K562 (cell line): ENCODE measurements at regions not wholly inside any gene's neighbourhood (a gene's known extent, or its start where the extent isn't known, plus 50 kb on each side); places are given as distances from the start of the nearest gene placed in this dataset.

ENCODE experiments used
- ATAC-seq: fragments of 200-7000 bp; cut with Tn5 transposase; 3 replicates; pipeline ENCODE4 v1.9.1; 2020; ENCODE audit warnings: moderate library complexity
- BruUV-seq: library from RNA; stranded (reverse); fragments of 400-500 nt; replicated peaks from 2 replicates; lab custom pipeline; 2021; lab: Mats Ljungman, UMichigan
- CTCF ChIA-PET: fragments of 300-600 bp; formaldehyde crosslinking; extraction: SDS; loops from one replicate; lab custom pipeline; 2021; ENCODE audit warnings: low intra/inter-chr PET ratio; lab: Yijun Ruan, JAX
- POLR2A ChIA-PET: fragments of 300-600, 350-650 bp; sonication (Branson Sonifier 250); formaldehyde crosslinking; extraction: SDS; loops from one replicate; lab custom pipeline; 2021; ENCODE audit warnings: antibody characterized with exemption, inconsistent platforms; lab: Yijun Ruan, JAX
- DNase-seq, 4 experiments: peaks; one replicate each; pipeline versions ENCODE4 v3.0.0 to v3.0.0-alpha.2; 2011 to 2018; ENCODE audit warnings: low spot score in 3 of 4, mixed read lengths in 3 of 4; ENCODE audit errors: extremely low read depth in 1 of 4
- FAIRE-seq: peaks from 2 replicates; lab custom pipeline; 2011; peaks lifted over from hg19 to GRCh38; lab: Jason Lieb, UNC
- H2AFZ ChIP-seq: 2 replicates; pipeline ENCODE4 v1.6.0; 2011; ENCODE audit warnings: low read depth, low read length, control low read depth, inconsistent platforms
- H3K27ac ChIP-seq: fragments of 200-600 bp; 3 replicates; pipeline ENCODE4 v1.8.0; 2011; ENCODE audit warnings: low read depth, mild to moderate bottlenecking, control low read depth, inconsistent platforms, low read length, moderate library complexity, mixed read lengths; ENCODE audit errors: extremely low read depth
- H3K27me3 ChIP-seq, 2 experiments: fragments of 300-600 bp in 1 of 2; 2 replicates in 1 of 2; 3 replicates in 1 of 2; pipeline versions ENCODE4 v1.6.0 to v1.8.0; 2011; ENCODE audit warnings: inconsistent platforms in 2 of 2, low read length in 2 of 2, mild to moderate bottlenecking in 1 of 2, mixed read lengths in 1 of 2, moderate library complexity in 1 of 2; ENCODE audit not compliant: control insufficient read depth in 2 of 2, insufficient read depth in 2 of 2
- H3K36me3 ChIP-seq: fragments of 300-600 bp; 3 replicates; pipeline ENCODE4 v1.8.0; 2011; ENCODE audit warnings: mild to moderate bottlenecking, low read length, inconsistent platforms; ENCODE audit not compliant: control insufficient read depth, insufficient read depth
- H3K4me1 ChIP-seq, 2 experiments: fragments of 200-600 bp in 1 of 2; replicated peaks in 1 of 2; 2 replicates in 1 of 2; 3 replicates in 1 of 2; pipeline versions ENCODE4 v1.5.1 to v1.8.0; 2011; ENCODE audit warnings: inconsistent platforms in 2 of 2, low read length in 2 of 2, mild to moderate bottlenecking in 1 of 2, mixed read lengths in 1 of 2, moderate library complexity in 1 of 2; ENCODE audit not compliant: control insufficient read depth in 2 of 2, insufficient read depth in 2 of 2
- H3K4me2 ChIP-seq: 2 replicates; pipeline ENCODE4 v1.6.1; 2011; ENCODE audit warnings: low read length, control low read depth, inconsistent platforms, mixed read lengths; ENCODE audit not compliant: insufficient read depth
- H3K4me3 ChIP-seq: fragments of 200-600 bp; sonication (generic), shearing (Covaris generic); 2 replicates; pipeline ENCODE4 v1.5.1; 2016; ENCODE audit warnings: control low read depth, inconsistent platforms
- H3K79me2 ChIP-seq: fragments of 200-600 bp; 3 replicates; pipeline ENCODE4 v1.8.0; 2011; ENCODE audit warnings: low read length, inconsistent platforms; ENCODE audit not compliant: control insufficient read depth, insufficient read depth
- H3K9ac ChIP-seq, 2 experiments: 2 replicates each; pipeline versions ENCODE4 v1.6.0 to v1.6.1; 2011; ENCODE audit warnings: low read depth in 2 of 2, low read length in 2 of 2, control low read depth in 1 of 2, inconsistent platforms in 1 of 2, mild to moderate bottlenecking in 1 of 2, mixed read lengths in 1 of 2; ENCODE audit not compliant: insufficient read depth in 1 of 2
- H3K9me1 ChIP-seq: one replicate; pipeline ENCODE4 v1.6.0; 2011; ENCODE audit warnings: inconsistent platforms, mild to moderate bottlenecking, low read length, moderate library complexity; ENCODE audit not compliant: control insufficient read depth, insufficient read depth
- H3K9me3 ChIP-seq: replicated peaks from 2 replicates; pipeline ENCODE4 v1.5.1; 2011; ENCODE audit warnings: low read depth, low read length, inconsistent platforms; ENCODE audit not compliant: control insufficient read depth, insufficient read depth
- H4K20me1 ChIP-seq: replicated peaks from 2 replicates; pipeline ENCODE4 v1.6.1; 2011; ENCODE audit warnings: low read length, inconsistent platforms, mixed read lengths; ENCODE audit not compliant: control insufficient read depth, insufficient read depth
- ATF3 ChIP-seq, 2 experiments: fragments of 450-650 bp in 1 of 2; sonication (generic) in 1 of 2; formaldehyde crosslinking in 1 of 2; IDR thresholded peaks in 1 of 2; conservative IDR thresholded peaks in 1 of 2; 2 replicates each; pipeline versions ENCODE4 v1.6.1 to v1.8.1; 2016 to 2023; ENCODE audit warnings: mild to moderate bottlenecking in 2 of 2, moderate library complexity in 2 of 2, inconsistent platforms in 1 of 2, missing genetic modification reagents in 1 of 2
- ATF4 ChIP-seq: fragments of 450-650 bp; formaldehyde crosslinking; IDR thresholded peaks from 2 replicates; pipeline ENCODE4 v1.4.0; 2022; ENCODE audit warnings: mild to moderate bottlenecking, moderate library complexity
- CBX2 ChIP-seq: fragments of 200-600 bp; sonication (generic); IDR thresholded peaks from one replicate; pipeline ENCODE4 v1.6.1; 2012; ENCODE audit warnings: mild to moderate bottlenecking, low read length, inconsistent platforms; ENCODE audit not compliant: insufficient read depth, poor library complexity, severe bottlenecking
- CEBPG ChIP-seq, 3 experiments: fragments of 200-800 bp in 1 of 3; sonication (Bioruptor generic) in 1 of 3; sonication (generic) in 1 of 3; formaldehyde crosslinking in 1 of 3; IDR thresholded peaks in 2 of 3; conservative IDR thresholded peaks in 1 of 3; 2 replicates each; pipeline versions ENCODE4 v1.6.1 to v1.8.0; 2016 to 2022; ENCODE audit warnings: missing compliant biosample characterization in 2 of 3, missing genetic modification characterization in 2 of 3, mild to moderate bottlenecking in 1 of 3, missing genetic modification reagents in 1 of 3
- E2F5 ChIP-seq: sonication (generic); formaldehyde crosslinking; IDR thresholded peaks from 2 replicates; pipeline ENCODE4 v1.8.0; 2022; ENCODE audit warnings: mild to moderate bottlenecking, missing genetic modification reagents
- ETV5 ChIP-seq: sonication (generic); formaldehyde crosslinking; IDR thresholded peaks from 2 replicates; pipeline ENCODE4 v1.4.0; 2020; ENCODE audit warnings: low read depth, mild to moderate bottlenecking, missing genetic modification reagents
- HDAC1 ChIP-seq, 2 experiments: fragments of 450-650 bp; IDR thresholded peaks; 2 replicates each; pipeline ENCODE4 v1.6.1; 2016 to 2017; ENCODE audit warnings: inconsistent platforms in 1 of 2, mild to moderate bottlenecking in 1 of 2, moderate library complexity in 1 of 2
- MEIS2 ChIP-seq: fragments of 450-650 bp; IDR thresholded peaks from 2 replicates; pipeline ENCODE4 v1.6.1; 2014; ENCODE audit warnings: mild to moderate bottlenecking; ENCODE audit not compliant: partially characterized antibody
- PCBP2 ChIP-seq: fragments of 200-400 bp; formaldehyde crosslinking; IDR thresholded peaks from 2 replicates; pipeline ENCODE4 v1.6.1; 2018; ENCODE audit warnings: low read length, low read depth, mild to moderate bottlenecking, moderate library complexity; ENCODE audit not compliant: poor library complexity, severe bottlenecking
- ZFP1 ChIP-seq: fragments of 450-650 bp; formaldehyde crosslinking; IDR thresholded peaks from 2 replicates; pipeline ENCODE4 v1.4.0; 2020; ENCODE audit warnings: mild to moderate bottlenecking, mixed read lengths
- WGBS: fragments of 100-300 bp; shearing (Covaris generic); methylation state at CpG from one replicate; pipeline ENCODE4 v1.1.6; 2016; ENCODE audit warnings: low coverage, mixed read lengths; ENCODE audit not compliant: insufficient coverage; ENCODE audit errors: missing lambda C conversion rate; 5-methylcytosine and 5-hydroxymethylcytosine counted together
- in situ Hi-C: fragments of 300-500 bp; cut with MboI; formaldehyde crosslinking; loops from 4 replicates; pipeline ENCODE4 v1.15.0; 2018; ENCODE audit warnings: inconsistent platforms, mixed read lengths
- intact Hi-C: fragments of 100-400 bp; cut with micrococcal nuclease; formaldehyde crosslinking; loops from 2 replicates; pipeline ENCODE4 v1.14.2; 2022

- TF ChIP-seq CBX2 (no peak), PCBP2 (no peak), ETV5 (CRISPR knock-in tag) (no peak), HDAC1 (IDR thresholded peaks at IDR 0.05) (no peak), ZFP1 (CRISPR knock-in tag) (no peak)
- Histone ChIP-seq H3K36me3 (no peaks in the 10 kb centered on the region), H4K20me1 (no peaks in the 10 kb centered on the region), H2AFZ (no peak overlapping the region), H3K9me3 (no peaks in the 10 kb centered on the region), H3K27me3 (no peaks in the 10 kb centered on the region), H3K4me2 (no peak overlapping the region), H3K9ac (no peak overlapping the region), H3K27ac (no peak overlapping the region), H3K9me1 (no peaks in the 10 kb centered on the region), H3K4me1 (no peaks in the 10 kb centered on the region), H3K4me3 (no peak overlapping the region), H3K79me2 (no peaks in the 10 kb centered on the region)
- FAIRE-seq (no peak), DNase-seq (no peak), ATAC-seq (no peak)
- ChIA-PET CTCF (no interaction called here), POLR2A (no interaction called here)
- in situ Hi-C loops (no loop called here), intact Hi-C loops (no loop called here)
- BruUV-seq, result no TSS peak
- WGBS, result 0% methylated on average over 5 of the region's 5 CpGs
Measured at GRCh38 chr3:169026543-169027182, 636.8 kb downstream of the MECOM start.

GRCh38 chr3:169022457-169022856 is 641.1 kb downstream of the MECOM start:
- POLR2A ChIA-PET, result interaction anchor here (0.7 kb wide), 1 partner anchor 17 kb away, joined by 3 read pairs; no protein-coding TSS in a partner anchor
- Histone ChIP-seq H2AFZ (no peak overlapping the region), H3K9me3 (no peaks in the 10 kb centered on the region), H3K27me3 (no peaks in the 10 kb centered on the region), H3K9ac (no peak overlapping the region), H3K79me2 (no peaks in the 10 kb centered on the region), H3K36me3 (no peaks in the 10 kb centered on the region), H3K9me1 (no peaks in the 10 kb centered on the region), H3K27ac (no peak overlapping the region), H3K4me1 (no peaks in the 10 kb centered on the region), H3K4me3 (no peak overlapping the region), H3K4me2 (no peak overlapping the region), H4K20me1 (no peaks in the 10 kb centered on the region)
- WGBS, result 0% methylated on average over 1 of the region's 1 CpG
- BruUV-seq, result no TSS peak
- in situ Hi-C loops, result no loop called here
- DNase-seq (no peak), ATAC-seq (no peak), FAIRE-seq (no peak)
- intact Hi-C loops, result no loop called here
- CTCF ChIA-PET, result no interaction called here
- TF ChIP-seq ATF4 (CRISPR knock-in tag) (0 out of 2 replicates have a peak, but pooled peaks have one; percentile 41), MEIS2 (peak; percentile 54), CEBPG (CRISPR knock-in tag; IDR thresholded peaks at IDR 0.05) (no peak), CEBPG (tag; conservative IDR thresholded peaks at IDR 0.05 in 1 of 2, IDR thresholded peaks at IDR 0.05 in 1 of 2) (peak; percentile 22 to 68; a peak in 1 of 4 replicates), E2F5 (CRISPR knock-in tag) (no peak), ATF3 (IDR thresholded peaks at IDR 0.05) (peak; percentile 18; the same call in 1 of the 2 replicates), ATF3 (CRISPR knock-in tag; conservative IDR thresholded peaks at IDR 0.05) (no peak)
